ENCODE measurements at regions not wholly inside any gene's neighbourhood (a gene's known extent, or its start where the extent isn't known, plus 50 kb on each side); places are given as distances from the start of the nearest gene placed in this dataset.

DNA sequence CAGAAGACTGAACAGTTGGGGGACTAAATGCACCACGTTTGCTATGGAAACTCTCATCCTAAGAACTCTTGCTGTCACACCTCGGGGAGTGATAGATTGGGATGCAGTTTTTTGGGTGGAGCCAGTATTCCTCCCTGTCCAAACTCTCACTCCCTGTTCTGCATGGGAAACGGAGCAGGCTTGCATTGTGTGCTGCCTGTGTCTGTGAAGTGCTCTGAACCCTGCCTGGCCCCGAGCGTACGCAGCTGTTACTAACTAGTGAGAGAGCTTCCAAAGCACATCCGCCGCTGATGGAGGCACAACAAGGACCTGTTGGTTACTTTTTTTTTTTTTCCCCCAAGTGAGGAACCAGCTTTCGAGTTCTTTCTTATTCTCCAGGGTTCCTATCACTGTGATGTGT is 195.5 kb downstream of the ANAPC1 start:
- TF ChIP-seq, protein P1, sequence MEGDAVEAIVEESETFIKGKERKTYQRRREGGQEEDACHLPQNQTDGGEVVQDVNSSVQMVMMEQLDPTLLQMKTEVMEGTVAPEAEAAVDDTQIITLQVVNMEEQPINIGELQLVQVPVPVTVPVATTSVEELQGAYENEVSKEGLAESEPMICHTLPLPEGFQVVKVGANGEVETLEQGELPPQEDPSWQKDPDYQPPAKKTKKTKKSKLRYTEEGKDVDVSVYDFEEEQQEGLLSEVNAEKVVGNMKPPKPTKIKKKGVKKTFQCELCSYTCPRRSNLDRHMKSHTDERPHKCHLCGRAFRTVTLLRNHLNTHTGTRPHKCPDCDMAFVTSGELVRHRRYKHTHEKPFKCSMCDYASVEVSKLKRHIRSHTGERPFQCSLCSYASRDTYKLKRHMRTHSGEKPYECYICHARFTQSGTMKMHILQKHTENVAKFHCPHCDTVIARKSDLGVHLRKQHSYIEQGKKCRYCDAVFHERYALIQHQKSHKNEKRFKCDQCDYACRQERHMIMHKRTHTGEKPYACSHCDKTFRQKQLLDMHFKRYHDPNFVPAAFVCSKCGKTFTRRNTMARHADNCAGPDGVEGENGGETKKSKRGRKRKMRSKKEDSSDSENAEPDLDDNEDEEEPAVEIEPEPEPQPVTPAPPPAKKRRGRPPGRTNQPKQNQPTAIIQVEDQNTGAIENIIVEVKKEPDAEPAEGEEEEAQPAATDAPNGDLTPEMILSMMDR (conservative IDR thresholded peaks at IDR 0.05; ENCODE audit: low read depth, low read length): no peak
- TF ChIP-seq EZH2phosphoT487 (IDR thresholded peaks at IDR 0.05; ENCODE audit: borderline replicate concordance, low read length) (no peak), EZH2 (IDR thresholded peaks at IDR 0.05; ENCODE audit: low read length, unreplicated experiment) (no peak)

Data from PC-3 (cell line).